KMS-11 (cell line): ENCODE measurements at regions not wholly inside any gene's neighbourhood (a gene's known extent, or its start where the extent isn't known, plus 50 kb on each side); places are given as distances from the start of the nearest gene placed in this dataset.

Source experiments
- H2AFZ ChIP-seq: fragments of 200-600 bp; sonication (generic); 2 replicates; pipeline ENCODE4 v1.6.1; 2016; ENCODE audit warnings: antibody characterized with exemption, mixed run types, low read depth
- H3K27ac ChIP-seq: fragments of 200-600 bp; sonication (generic); 2 replicates; pipeline ENCODE4 v1.6.1; 2016; ENCODE audit warnings: mild to moderate bottlenecking, mixed run types
- H3K27me3 ChIP-seq: fragments of 200-600 bp; sonication (generic); 2 replicates; pipeline ENCODE4 v1.6.1; 2017; ENCODE audit warnings: mild to moderate bottlenecking, low read depth, mixed run types, moderate library complexity; ENCODE audit not compliant: insufficient read depth
- H3K36me3 ChIP-seq: fragments of 200-600 bp; sonication (generic); 2 replicates; pipeline ENCODE4 v1.6.1; 2017; ENCODE audit warnings: mild to moderate bottlenecking, mixed run types; ENCODE audit not compliant: insufficient read depth
- H3K4me1 ChIP-seq: fragments of 200-600 bp; sonication (generic); 2 replicates; pipeline ENCODE4 v1.6.1; 2016; ENCODE audit warnings: mild to moderate bottlenecking, low read depth, mixed run types; ENCODE audit not compliant: poor library complexity, severe bottlenecking
- H3K4me2 ChIP-seq: fragments of 200-600 bp; sonication (generic); 2 replicates; pipeline ENCODE4 v1.7.0; 2016; ENCODE audit warnings: mild to moderate bottlenecking, mixed run types
- H3K4me3 ChIP-seq: fragments of 200-600 bp; sonication (generic); IDR thresholded peaks from 2 replicates; pipeline ENCODE4 v1.6.1; 2017; ENCODE audit warnings: low read depth, low read length, mixed read lengths; ENCODE audit not compliant: insufficient read depth
- H3K79me2 ChIP-seq: fragments of 200-600 bp; sonication (generic); 2 replicates; pipeline ENCODE4 v1.6.1; 2016; ENCODE audit warnings: low read depth, mixed run types; ENCODE audit not compliant: insufficient read depth
- H3K9ac ChIP-seq: fragments of 200-600 bp; sonication (generic); 2 replicates; pipeline ENCODE4 v1.6.1; 2016; ENCODE audit warnings: mild to moderate bottlenecking, mixed run types
- H4K20me1 ChIP-seq: fragments of 200-600 bp; sonication (generic); 2 replicates; pipeline ENCODE4 v1.6.1; 2016; ENCODE audit warnings: mild to moderate bottlenecking, mixed run types; ENCODE audit not compliant: insufficient read depth
- CTCF ChIP-seq: fragments of 200-600 bp; sonication (generic); conservative IDR thresholded peaks from 2 replicates; pipeline ENCODE4 v1.6.1; 2017; ENCODE audit warnings: low read depth, mild to moderate bottlenecking, antibody characterized with exemption, low read length, moderate library complexity, mixed read lengths

- Histone ChIP-seq H3K4me3 (no peak overlapping the region), H2AFZ (no peak overlapping the region), H3K4me1 (no peaks in the 10 kb centered on the region), H3K79me2 (no peaks in the 10 kb centered on the region), H3K27me3 (no peaks in the 10 kb centered on the region), H3K4me2 (no peak overlapping the region), H3K27ac (no peak overlapping the region), H3K9ac (no peak overlapping the region), H3K36me3 (no peaks in the 10 kb centered on the region), H4K20me1 (no peaks in the 10 kb centered on the region)
- TF ChIP-seq CTCF, result no peak
Measured at GRCh38 chr11:116179401-116179800, 593.4 kb downstream of the BUD13 start.

GRCh38 chr11:116177521-116178210, 595.1 kb downstream of the BUD13 start:
- Histone ChIP-seq H3K27ac (no peak overlapping the region), H3K27me3 (no peaks in the 10 kb centered on the region), H3K36me3 (no peaks in the 10 kb centered on the region), H3K4me1 (no peaks in the 10 kb centered on the region), H3K79me2 (no peaks in the 10 kb centered on the region), H4K20me1 (no peaks in the 10 kb centered on the region), H3K9ac (no peak overlapping the region), H3K4me2 (no peak overlapping the region), H3K4me3 (no peak overlapping the region), H2AFZ (no peak overlapping the region)
- no peak for TF ChIP-seq CTCF

- TF ChIP-seq CTCF, result no peak
- H3K9ac ChIP-seq, result no peak overlapping the region
- no peaks in the 10 kb centered on the region for H3K4me1 ChIP-seq
- H2AFZ ChIP-seq, result no peak overlapping the region
- no peak overlapping the region for H3K4me2 ChIP-seq
- H3K4me3 ChIP-seq, result no peak overlapping the region
- H3K36me3 ChIP-seq, result no peaks in the 10 kb centered on the region
- H4K20me1 ChIP-seq, result no peaks in the 10 kb centered on the region
- no peak overlapping the region for H3K27ac ChIP-seq
- H3K79me2 ChIP-seq, result no peaks in the 10 kb centered on the region
- no peaks in the 10 kb centered on the region for H3K27me3 ChIP-seq
Measured at GRCh38 chr11:116176484-116177005, 596.2 kb downstream of the BUD13 start.

- Histone ChIP-seq H3K9ac (no peak overlapping the region), H3K4me1 (no peaks in the 10 kb centered on the region), H3K79me2 (no peaks in the 10 kb centered on the region), H4K20me1 (no peaks in the 10 kb centered on the region), H3K36me3 (no peaks in the 10 kb centered on the region), H3K27ac (no peak overlapping the region), H3K4me2 (no peak overlapping the region), H3K4me3 (no peak overlapping the region), H2AFZ (no peak overlapping the region), H3K27me3 (no peaks in the 10 kb centered on the region)
- no peak for TF ChIP-seq CTCF
Measured at GRCh38 chr11:116175707-116176106, 597.1 kb downstream of the BUD13 start.
